Inflammatory macrophage treated with lipopolysaccharide for 4 hours (primary cell): ENCODE measurements at regions not wholly inside any gene's neighbourhood (a gene's known extent, or its start where the extent isn't known, plus 50 kb on each side); places are given as distances from the start of the nearest gene placed in this dataset.

Experiments used
- DNase-seq: peaks from one replicate; pipeline ENCODE4 v3.0.0-alpha.2; 2020

DNA sequence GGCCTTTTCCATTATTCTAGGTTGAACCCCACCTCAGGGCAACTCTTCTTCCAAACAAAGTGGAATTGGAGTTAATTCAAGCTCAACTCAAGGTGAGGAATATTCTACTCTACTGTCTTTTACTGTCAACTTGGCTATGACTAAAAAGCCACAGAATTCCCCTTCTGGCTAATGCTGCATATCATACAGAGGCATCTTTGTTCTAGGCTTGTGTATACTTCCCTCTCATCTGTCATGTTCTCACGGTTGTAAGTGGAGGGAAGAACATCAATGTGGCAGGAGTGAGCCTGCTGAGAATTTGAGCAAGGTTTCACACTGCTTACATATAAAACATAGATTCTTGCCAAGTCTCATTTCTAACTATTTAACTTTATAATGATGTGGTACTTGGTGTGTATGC is 921.4 kb upstream of the CNTN5 start:
- DNase-seq, result no peak

GRCh38 chr11:98100689-98101088 is 920.1 kb upstream of the CNTN5 start:
- DNase-seq, result no peak

DNA sequence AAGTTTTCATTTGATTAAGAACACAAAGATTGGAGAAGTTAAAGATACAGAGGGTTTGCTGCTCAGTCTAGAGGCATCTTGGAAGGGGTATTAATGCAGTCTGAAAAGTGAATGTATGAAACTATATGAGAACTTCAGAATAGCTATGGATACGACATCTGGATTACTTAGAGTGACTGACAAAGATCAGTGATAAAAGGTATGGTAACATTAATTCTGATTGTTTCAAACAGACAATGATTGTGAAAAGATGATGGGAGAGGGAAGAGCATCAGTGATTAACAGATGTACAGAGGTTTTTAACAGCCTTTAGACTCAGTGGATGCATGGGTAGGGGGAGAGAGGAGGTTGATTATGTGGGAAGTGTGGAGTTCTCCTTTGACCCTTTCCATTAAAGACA is 919.4 kb upstream of the CNTN5 start:
- DNase-seq, result no peak

DNA sequence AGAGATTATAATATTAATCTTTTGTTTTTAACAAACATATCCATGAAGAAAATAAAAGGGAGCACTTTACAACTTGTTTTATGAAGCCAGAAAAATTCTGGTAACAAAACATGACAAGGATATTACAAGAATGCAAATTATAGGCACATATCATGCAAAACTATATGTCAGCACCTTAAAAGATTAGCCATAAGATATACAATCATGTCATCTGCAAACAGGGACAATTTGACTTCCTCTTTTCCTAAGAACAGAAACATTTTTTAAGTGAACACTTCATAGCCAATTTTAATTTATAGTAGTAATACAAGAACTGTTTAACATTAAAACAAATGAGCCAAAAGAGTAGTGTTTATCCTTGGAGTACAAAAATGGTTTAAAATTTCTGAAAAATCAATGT is 916.5 kb upstream of the CNTN5 start:
- DNase-seq, result no peak

GRCh38 chr11:98107736-98108135 is 913.0 kb upstream of the CNTN5 start:
- DNase-seq, result no peak

- no peak for DNase-seq
These were observed 910.7 kb upstream of the CNTN5 start for GRCh38 chr11:98110030-98110429.

- no peak for DNase-seq
These were observed 904.9 kb upstream of the CNTN5 start for GRCh38 chr11:98115873-98116272.

DNA sequence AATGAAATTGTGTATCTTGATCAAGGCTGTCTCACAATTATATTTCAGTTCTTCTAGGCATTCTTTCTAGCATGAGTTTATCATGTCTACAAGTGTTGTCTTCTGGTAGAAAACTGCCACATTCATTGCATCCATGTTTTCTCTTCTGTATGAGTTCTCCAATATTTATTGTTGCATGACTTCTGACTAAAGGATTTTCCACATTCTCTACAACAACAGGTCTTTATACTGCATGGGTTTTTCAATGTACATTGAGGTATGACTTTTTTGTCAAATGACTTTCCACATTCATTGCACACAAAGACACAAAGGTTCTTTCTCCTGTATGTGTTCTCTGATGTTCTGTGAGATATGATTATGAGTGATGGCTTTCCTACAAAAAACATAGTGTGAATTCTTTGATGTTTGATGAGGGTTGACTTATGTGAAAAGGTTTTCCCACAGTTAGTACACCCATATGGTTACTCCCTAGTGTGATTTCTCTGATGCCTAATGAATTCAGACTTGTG is 890.6 kb upstream of the CNTN5 start:
- DNase-seq, result no peak

GRCh38 chr11:98136357-98136756 is 884.4 kb upstream of the CNTN5 start:
- no peak for DNase-seq

- DNase-seq, result no peak
These were observed 883.3 kb upstream of the CNTN5 start for GRCh38 chr11:98137437-98137836.

DNA sequence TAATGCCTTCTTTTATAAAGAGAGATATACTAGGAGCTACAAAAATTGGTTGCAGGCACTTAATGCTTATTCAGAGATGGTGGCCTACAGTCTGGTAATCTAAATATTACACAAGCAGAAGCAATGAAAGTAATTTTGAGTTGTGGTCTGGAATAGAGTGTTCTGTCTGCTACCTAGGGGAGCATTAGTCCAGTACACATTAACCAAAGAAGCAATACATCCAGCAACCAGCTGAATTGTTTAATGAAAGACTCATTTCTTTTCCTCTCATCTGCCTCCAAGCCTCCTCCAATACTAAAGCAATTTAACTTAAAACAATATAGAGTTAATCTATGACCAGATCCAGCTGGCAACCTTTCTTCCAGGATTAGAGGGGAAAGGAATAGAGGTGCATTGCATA is 877.1 kb upstream of the CNTN5 start:
- no peak for DNase-seq

- DNase-seq, result no peak
These were observed 867.0 kb upstream of the CNTN5 start for GRCh38 chr11:98153752-98154151.

- no peak for DNase-seq
These were observed 865.1 kb upstream of the CNTN5 start for GRCh38 chr11:98155696-98156095.

GRCh38 chr11:98177925-98178324 is 842.8 kb upstream of the CNTN5 start:
- no peak for DNase-seq

DNA sequence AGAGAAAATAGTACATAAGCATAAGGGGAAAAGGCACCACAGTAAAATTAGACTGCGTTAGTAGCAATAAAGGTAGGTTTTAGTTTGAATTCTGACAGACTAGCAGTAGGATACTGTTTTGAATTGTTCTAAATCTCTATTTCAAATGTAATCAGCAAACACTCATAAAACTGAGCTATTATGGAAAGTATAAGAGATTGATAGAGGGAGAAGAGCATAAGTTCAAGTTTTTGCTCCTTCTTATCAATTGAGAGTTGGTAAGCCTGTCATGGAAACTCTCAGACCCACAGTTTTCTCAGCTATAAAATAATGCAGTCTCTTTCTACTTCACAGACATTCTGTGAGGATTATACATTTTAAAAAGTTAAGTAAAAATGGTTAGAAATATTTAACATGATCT is 840.2 kb upstream of the CNTN5 start:
- no peak for DNase-seq

DNA sequence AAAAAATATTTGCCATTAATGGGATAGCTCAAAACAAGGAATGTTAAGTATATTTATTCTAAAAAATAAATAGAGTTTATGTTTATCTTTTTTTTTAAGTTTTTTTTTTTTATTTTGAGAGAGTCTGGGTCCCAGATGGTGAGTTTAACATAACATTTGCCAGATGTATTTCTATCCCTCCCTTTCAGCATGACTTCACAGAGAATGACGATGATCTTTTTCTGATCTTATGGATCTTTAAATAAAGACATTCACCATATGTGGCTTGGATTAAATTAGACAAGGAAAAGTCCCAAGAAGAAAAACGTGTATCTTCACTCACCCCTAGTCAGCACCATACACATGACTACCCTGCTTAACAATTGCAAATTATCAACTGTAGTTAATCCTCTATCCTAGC is 839.8 kb upstream of the CNTN5 start:
- no peak for DNase-seq

- DNase-seq, result no peak
These were observed 837.7 kb upstream of the CNTN5 start for GRCh38 chr11:98183034-98183433.

GRCh38 chr11:98185245-98185644 is 835.5 kb upstream of the CNTN5 start:
- no peak for DNase-seq

DNA sequence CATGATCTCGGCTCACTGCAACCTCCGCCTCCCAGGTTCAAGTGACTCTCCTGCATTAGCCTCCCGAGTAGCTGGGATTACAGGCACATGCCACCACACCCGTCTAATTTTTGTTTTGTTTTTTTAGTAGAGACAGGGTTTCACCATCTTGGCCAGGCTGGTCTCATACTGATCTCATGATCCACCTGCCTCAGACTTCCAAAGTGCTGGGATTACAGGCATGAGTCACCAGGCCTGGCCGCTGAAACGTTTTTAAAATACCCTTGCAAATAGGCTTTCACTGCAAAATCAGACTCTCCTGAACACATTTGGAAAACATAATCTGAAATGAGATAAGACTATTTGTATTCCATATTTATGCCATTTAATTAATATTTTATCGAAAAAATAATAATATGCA is 826.1 kb upstream of the CNTN5 start:
- no peak for DNase-seq

- DNase-seq, result no peak
These were observed 825.4 kb upstream of the CNTN5 start for GRCh38 chr11:98195300-98195699.

- no peak for DNase-seq
These were observed 813.7 kb upstream of the CNTN5 start for GRCh38 chr11:98207086-98207485.

GRCh38 chr11:98227278-98227677 is 793.5 kb upstream of the CNTN5 start:
- DNase-seq, result no peak

DNA sequence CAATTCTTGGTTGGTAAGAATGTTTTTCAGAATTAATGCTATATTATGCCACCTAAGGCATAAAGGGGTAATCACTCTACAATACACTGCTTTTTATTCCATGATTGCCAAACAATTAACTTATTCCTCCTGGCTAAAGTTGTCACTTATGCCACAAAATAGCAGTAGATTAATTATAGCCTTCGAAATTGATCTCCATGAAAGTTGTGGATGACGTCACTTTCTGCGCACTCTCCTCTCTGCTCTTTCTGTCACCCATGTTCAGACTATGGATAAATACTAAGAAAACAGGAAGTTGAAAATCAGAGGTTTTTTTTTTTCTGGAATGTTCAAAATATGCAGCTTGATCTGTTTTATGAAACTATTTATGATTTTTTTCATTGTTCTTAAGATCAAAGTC is 790.1 kb upstream of the CNTN5 start:
- DNase-seq, result no peak

DNA sequence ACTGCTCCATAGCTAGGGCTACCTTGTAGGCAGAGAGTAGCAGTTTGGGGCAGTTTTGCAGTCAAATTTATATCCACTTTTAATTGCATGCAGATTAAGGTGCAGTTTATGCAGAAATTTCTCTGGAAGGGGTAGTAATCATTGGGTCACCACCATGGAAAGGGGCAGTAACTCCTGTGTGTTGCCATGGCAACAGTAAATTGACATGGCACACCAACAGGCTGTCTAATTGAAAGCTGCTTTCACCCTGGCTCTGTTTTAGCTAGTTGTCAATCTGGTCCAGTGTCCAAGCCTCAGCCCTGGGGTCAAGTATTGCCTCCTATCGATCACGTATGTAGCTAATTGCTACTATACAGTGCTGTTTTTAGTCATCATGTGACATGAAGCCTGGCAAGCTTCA is 786.1 kb upstream of the CNTN5 start:
- DNase-seq, result no peak

GRCh38 chr11:98243897-98244296 is 776.9 kb upstream of the CNTN5 start:
- DNase-seq, result no peak

DNA sequence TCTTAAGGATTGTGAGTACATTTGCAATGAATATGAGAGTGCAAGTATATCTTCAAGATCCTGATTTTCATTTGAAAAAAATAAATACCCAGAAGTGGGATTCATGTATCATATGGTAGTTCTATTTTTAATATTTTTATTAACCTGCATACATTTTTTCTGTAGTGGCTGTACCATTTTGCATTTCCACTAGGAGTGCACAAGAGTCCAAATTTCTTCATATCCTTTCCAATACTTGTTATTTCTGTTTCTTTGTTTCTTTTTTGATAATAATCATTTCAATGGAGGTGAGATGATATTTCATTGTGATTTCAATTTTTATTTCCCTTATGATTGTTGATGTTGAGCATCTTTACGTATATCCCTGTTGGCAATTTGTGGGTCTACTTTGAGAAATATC is 759.8 kb upstream of the CNTN5 start:
- DNase-seq, result no peak
